ENCODE measurements at regions not wholly inside any gene's neighbourhood (a gene's known extent, or its start where the extent isn't known, plus 50 kb on each side); places are given as distances from the start of the nearest gene placed in this dataset.
"Not testable (repeated sequence)": the region's sequence is repeated elsewhere in the genome, so short reads cannot be mapped to it uniquely, and the experiment has no call there.

DNA sequence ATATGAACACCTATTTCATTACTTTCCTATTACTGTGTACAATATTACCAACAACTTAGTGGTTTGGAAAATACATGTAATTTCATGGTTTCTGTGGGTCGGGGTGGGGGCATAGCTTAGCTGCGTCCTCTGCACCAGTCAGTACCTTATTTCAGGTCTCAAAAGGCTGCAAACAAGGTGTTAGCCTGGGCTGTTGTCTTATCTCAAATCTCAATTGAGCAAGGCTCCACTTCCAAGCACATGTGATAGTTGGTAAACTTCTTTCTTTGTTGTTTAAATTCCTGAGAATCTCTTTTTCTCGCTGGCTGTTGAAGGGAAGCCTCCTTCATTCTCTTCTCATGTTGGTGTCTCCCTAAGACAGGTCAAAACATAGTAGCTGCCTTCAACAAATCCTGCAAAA, 485.4 kb downstream of the AMY1C start:
- Histone ChIP-seq H3K9me3 (no peaks in the 10 kb centered on the region), H3K27me3 (no peaks in the 10 kb centered on the region), H3K27ac (no peak overlapping the region), H3K36me3 (no peaks in the 10 kb centered on the region), H3K4me1 (ENCODE audit: insufficient read depth) (no peaks in the 10 kb centered on the region), H3K4me3 (no peak overlapping the region)
- DNase-seq = no peak
- TF ChIP-seq POLR2A (IDR thresholded peaks at IDR 0.05) (no peak), EP300 (IDR thresholded peaks at IDR 0.05) (no peak)
- TF ChIP-seq, protein P1, sequence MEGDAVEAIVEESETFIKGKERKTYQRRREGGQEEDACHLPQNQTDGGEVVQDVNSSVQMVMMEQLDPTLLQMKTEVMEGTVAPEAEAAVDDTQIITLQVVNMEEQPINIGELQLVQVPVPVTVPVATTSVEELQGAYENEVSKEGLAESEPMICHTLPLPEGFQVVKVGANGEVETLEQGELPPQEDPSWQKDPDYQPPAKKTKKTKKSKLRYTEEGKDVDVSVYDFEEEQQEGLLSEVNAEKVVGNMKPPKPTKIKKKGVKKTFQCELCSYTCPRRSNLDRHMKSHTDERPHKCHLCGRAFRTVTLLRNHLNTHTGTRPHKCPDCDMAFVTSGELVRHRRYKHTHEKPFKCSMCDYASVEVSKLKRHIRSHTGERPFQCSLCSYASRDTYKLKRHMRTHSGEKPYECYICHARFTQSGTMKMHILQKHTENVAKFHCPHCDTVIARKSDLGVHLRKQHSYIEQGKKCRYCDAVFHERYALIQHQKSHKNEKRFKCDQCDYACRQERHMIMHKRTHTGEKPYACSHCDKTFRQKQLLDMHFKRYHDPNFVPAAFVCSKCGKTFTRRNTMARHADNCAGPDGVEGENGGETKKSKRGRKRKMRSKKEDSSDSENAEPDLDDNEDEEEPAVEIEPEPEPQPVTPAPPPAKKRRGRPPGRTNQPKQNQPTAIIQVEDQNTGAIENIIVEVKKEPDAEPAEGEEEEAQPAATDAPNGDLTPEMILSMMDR (IDR thresholded peaks at IDR 0.05) = no peak
- WGBS, 3 donors = 72 to 75% (median 75%) methylated on average over 3 of the region's 3 CpGs
- intact Hi-C loops (cut with DNase I) = no loop called here

DNA sequence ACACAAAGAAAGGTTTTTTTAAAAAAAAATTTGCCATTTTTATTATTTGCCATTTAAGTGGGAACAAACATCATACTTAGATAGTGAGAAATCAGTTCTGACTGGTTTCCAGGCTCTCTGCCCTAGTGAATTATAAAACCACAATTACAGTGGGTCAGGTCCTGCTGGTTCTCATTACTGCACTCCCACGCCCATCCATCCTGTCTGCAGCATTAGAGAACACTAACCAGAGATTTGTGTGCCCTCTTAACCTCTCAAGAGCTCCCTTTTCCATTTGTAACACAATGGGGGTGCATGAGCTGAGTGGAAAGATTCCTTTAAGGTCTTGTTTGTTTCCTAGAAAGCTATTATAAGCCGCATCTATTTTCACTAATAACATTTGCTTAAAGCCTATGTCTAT, 489.3 kb downstream of the AMY1C start:
- H3K27ac ChIP-seq = no peak overlapping the region
- no peaks in the 10 kb centered on the region for H3K36me3 ChIP-seq
- TF ChIP-seq, protein P1 (IDR thresholded peaks at IDR 0.05) = no peak
- TF ChIP-seq POLR2A (IDR thresholded peaks at IDR 0.05) (no peak), EP300 (IDR thresholded peaks at IDR 0.05) (no peak)
- no peaks in the 10 kb centered on the region for H3K9me3 ChIP-seq
- intact Hi-C loops (cut with DNase I) = no loop called here
- no peaks in the 10 kb centered on the region for H3K4me1 ChIP-seq (ENCODE audit: insufficient read depth)
- no peaks in the 10 kb centered on the region for H3K27me3 ChIP-seq
- H3K4me3 ChIP-seq = no peak overlapping the region
- WGBS, 3 donors = 34 to 47% (median 36%) methylated on average over 2 of the region's 2 CpGs
- no peak for DNase-seq

DNA sequence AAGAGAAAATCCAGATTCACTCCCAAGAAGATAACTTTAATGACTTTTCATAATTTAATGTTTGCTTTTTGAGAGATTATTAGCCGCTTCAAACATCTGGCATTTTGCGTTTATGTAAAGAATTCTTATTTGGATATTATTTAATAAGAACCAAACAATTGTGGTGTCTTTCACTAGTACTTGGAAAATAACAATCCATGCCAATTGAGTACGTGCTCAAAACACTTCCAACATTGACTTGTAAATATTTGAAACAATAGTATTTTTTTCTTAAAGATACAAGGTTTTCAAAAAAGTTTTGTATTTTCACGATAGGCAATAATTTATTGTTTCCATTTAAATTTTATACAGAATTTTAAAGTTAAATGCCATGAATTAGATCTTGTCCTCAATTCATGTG, 498.7 kb downstream of the AMY1C start:
- no peak overlapping the region for H3K27ac ChIP-seq
- TF ChIP-seq, protein P1 (IDR thresholded peaks at IDR 0.05) = no peak
- TF ChIP-seq POLR2A (IDR thresholded peaks at IDR 0.05) (no peak), EP300 (IDR thresholded peaks at IDR 0.05) (no peak)

DNA sequence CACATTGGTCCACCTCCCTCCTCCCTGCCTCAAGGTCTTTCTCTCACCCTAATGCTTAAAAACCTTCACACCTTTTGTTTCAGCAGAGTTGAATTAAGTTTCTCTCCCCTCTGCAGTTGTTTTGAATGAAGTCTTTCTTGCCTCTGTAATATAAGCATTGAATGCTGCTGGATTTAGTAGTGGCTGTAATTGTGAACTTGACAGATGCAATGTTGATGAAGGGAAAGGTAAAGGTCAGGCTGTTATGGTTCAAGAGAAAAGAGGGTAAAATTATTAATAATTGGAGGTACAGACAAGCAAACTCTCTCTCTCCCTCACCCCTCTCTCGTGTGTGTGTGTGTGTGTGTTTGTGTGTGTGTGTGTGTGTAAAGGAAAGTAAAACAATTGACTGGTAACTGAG, 509.8 kb downstream of the AMY1C start:
- Histone ChIP-seq H3K36me3 (no peaks in the 10 kb centered on the region), H3K27ac (no peak overlapping the region), H3K4me3 (no peak overlapping the region), H3K4me1 (ENCODE audit: insufficient read depth) (no peaks in the 10 kb centered on the region), H3K9me3 (no peaks in the 10 kb centered on the region), H3K27me3 (no peaks in the 10 kb centered on the region)
- WGBS, 3 donors = 28 to 55% (median 30%) methylated on average over 1 of the region's 1 CpG
- no peak for DNase-seq
- TF ChIP-seq POLR2A (IDR thresholded peaks at IDR 0.05) = no peak
- TF ChIP-seq, protein P1 (IDR thresholded peaks at IDR 0.05) = no peak
- TF ChIP-seq EP300 (IDR thresholded peaks at IDR 0.05) = no peak
- intact Hi-C loops (cut with DNase I) = no loop called here

More for the DNA sequence above, 498.7 kb downstream of the AMY1C start:
- Histone ChIP-seq H3K27me3 (no peaks in the 10 kb centered on the region), H3K36me3 (no peaks in the 10 kb centered on the region), H3K4me3 (no peak overlapping the region), H3K9me3 (no peaks in the 10 kb centered on the region), H3K4me1 (ENCODE audit: insufficient read depth) (no peaks in the 10 kb centered on the region)
- DNase-seq = no peak
- intact Hi-C loops (cut with DNase I) = no loop called here
- 8 to 46% (median 11%) methylated on average over 4 of the region's 4 CpGs for WGBS, 3 donors

DNA sequence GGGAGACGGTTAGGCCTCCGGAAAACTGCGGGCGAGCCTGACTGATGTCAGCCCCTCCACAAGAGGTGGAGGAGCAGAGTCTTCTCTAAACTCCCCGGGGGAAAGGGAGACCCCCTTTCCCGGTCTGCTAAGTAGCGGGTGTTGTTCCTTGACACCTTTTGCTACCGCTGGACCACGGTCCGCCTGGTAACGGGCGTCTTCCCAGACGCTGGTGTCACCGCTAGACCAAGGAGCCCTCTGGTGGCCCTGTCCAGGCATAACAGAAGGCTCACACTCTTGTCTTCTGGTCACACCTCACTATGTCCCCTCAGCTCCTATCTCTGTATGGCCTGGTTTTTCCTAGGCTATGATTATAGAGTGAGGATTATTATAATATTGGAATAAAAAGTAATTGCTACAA, 513.4 kb downstream of the AMY1C start:
- 91 to 94% (median 93%) methylated on average over 14 of the region's 14 CpGs for WGBS, 3 donors
- intact Hi-C loops (cut with DNase I); H3K4me3 ChIP-seq; H3K27me3 ChIP-seq; H3K27ac ChIP-seq; DNase-seq; H3K4me1 ChIP-seq (ENCODE audit: insufficient read depth); H3K36me3 ChIP-seq; H3K9me3 ChIP-seq: not testable (repeated sequence)
